ENCODE measurements at regions not wholly inside any gene's neighbourhood (a gene's known extent, or its start where the extent isn't known, plus 50 kb on each side); places are given as distances from the start of the nearest gene placed in this dataset.

DNA sequence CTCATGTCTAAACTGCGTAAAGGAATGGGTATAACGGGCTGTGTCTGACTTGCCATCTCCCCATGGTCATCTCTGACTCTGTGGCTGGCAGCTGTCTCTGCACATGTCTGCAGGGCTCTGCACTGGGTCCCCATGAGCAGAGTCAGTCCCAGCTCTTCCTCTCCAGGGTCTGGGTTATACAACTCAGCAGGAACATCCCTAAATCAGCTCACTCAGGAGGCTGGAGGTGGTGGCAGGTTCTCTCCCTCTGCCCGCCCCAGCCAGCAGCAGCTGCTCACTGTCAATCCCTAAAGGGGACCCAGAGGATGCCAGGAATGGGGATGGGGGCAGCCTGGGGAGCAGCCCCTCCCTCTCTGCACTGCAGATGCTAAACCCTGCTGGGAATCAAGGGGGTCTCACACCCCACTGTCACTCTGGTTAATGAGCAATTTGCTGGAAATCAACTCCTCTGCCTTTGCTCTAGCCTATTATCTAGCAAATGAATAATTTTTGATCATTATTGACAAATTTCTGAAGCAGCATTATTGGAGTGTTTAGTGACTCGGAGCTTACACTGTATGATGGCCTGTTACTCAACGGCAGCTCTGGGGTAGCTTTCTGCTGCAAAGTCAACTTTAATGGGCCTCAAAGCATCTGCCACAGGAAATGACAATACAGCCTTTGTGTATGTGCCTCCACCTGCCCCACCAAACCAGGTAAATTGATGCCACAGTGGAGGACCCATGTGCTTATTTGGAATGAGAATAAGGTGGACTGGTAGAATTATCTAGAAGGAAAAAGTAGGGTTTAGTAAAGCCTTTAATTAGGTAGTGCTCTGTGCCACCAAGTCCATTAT, 55.7 kb upstream of the SHANK2 start:
- 83 to 84% methylated on average over 5 of the region's 5 CpGs for WGBS, 2 donors
- TF ChIP-seq, protein P1, sequence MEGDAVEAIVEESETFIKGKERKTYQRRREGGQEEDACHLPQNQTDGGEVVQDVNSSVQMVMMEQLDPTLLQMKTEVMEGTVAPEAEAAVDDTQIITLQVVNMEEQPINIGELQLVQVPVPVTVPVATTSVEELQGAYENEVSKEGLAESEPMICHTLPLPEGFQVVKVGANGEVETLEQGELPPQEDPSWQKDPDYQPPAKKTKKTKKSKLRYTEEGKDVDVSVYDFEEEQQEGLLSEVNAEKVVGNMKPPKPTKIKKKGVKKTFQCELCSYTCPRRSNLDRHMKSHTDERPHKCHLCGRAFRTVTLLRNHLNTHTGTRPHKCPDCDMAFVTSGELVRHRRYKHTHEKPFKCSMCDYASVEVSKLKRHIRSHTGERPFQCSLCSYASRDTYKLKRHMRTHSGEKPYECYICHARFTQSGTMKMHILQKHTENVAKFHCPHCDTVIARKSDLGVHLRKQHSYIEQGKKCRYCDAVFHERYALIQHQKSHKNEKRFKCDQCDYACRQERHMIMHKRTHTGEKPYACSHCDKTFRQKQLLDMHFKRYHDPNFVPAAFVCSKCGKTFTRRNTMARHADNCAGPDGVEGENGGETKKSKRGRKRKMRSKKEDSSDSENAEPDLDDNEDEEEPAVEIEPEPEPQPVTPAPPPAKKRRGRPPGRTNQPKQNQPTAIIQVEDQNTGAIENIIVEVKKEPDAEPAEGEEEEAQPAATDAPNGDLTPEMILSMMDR (IDR thresholded peaks at IDR 0.05) = no peak
- TF ChIP-seq POLR2A (IDR thresholded peaks at IDR 0.05) = no peak

DNA sequence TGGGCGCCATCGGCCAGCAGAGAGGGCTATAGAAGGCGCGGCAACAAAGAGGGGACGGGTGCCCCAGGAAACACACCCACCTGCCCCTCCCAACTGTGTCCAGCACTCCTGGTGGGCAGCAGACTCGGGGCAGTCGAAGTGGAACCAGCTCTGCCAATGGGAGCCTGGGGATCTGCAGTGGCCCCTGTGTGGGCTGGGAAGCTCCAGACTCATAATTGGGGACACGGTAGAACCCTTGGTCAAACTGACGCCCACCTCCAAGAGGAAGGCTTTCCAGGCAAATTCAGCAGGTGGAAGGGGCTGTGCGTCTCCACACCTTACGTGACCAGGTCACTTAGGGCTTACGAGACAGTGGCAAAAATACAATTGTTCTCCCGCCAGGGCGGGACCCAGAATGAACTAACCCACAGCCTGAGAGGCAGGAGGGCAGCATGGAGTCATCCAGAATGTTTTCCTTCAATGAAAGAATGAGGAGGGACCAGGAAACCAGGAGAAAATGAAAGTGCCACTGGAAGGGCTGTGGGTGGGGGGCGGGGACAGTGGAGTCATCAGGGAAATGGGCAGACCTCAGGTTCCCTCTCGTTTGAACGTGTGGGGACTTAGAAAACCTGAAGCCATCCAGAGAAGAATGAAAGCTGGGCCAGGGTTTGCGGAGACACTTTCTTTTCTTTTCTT, 53.2 kb upstream of the SHANK2 start:
- DNase-seq = no peak
- no peaks in the 10 kb centered on the region for H3K9me3 ChIP-seq
- H3K4me1 ChIP-seq = no peaks in the 10 kb centered on the region
- no peaks in the 10 kb centered on the region for H3K36me3 ChIP-seq
- intact Hi-C loops (cut with DNase I) = no loop called here
- no peak for TF ChIP-seq POLR2A (IDR thresholded peaks at IDR 0.05)
- TF ChIP-seq, protein P1 (IDR thresholded peaks at IDR 0.05) = no peak
- no peaks in the 10 kb centered on the region for H3K27me3 ChIP-seq
- H3K27ac ChIP-seq = no peak overlapping the region
- 93 to 95% methylated on average over 16 to 18 of the region's 18 CpGs for WGBS, 2 donors
- H3K4me3 ChIP-seq (replicated peaks in 1 of 3) = no peak overlapping the region

More for the DNA sequence above, 55.7 kb upstream of the SHANK2 start:
- Histone ChIP-seq H3K36me3 (no peaks in the 10 kb centered on the region), H3K27ac (no peak overlapping the region), H3K9me3 (no peaks in the 10 kb centered on the region), H3K4me3 (replicated peaks in 1 of 3) (no peak overlapping the region), H3K4me1 (no peaks in the 10 kb centered on the region), H3K27me3 (no peaks in the 10 kb centered on the region)
- no peak for DNase-seq
- intact Hi-C loops (cut with DNase I) = no loop called here

DNA sequence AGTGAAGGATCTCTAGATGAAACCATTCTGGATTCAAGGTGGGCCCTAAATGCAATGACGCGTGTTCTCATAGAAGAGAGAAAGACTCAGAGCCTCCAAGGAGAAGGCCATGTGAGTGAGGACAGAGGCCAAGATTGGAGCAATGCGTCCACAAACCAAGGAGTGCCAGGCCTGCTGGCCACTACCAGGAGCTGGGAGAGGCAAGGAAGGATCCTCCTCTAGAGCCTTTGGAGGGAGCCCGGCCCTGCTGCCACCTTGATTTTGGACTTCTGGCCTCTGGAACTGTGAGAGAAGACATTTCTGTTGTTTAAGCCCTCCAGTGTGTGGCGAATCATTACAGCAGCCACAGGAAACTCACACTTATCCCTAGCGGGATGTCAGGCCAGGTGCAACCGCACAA, 52.7 kb upstream of the SHANK2 start:
- H3K4me3 ChIP-seq (replicated peaks in 1 of 3) = no peak overlapping the region
- 96 to 97% methylated on average over 5 to 7 of the region's 7 CpGs for WGBS, 2 donors
- TF ChIP-seq, protein P1 (IDR thresholded peaks at IDR 0.05) = no peak
- TF ChIP-seq POLR2A (IDR thresholded peaks at IDR 0.05) = no peak
- DNase-seq = no peak
- no peaks in the 10 kb centered on the region for H3K27me3 ChIP-seq
- H3K9me3 ChIP-seq = no peaks in the 10 kb centered on the region
- no peaks in the 10 kb centered on the region for H3K4me1 ChIP-seq
- no peak overlapping the region for H3K27ac ChIP-seq
- intact Hi-C loops (cut with DNase I) = no loop called here
- no peaks in the 10 kb centered on the region for H3K36me3 ChIP-seq

DNA sequence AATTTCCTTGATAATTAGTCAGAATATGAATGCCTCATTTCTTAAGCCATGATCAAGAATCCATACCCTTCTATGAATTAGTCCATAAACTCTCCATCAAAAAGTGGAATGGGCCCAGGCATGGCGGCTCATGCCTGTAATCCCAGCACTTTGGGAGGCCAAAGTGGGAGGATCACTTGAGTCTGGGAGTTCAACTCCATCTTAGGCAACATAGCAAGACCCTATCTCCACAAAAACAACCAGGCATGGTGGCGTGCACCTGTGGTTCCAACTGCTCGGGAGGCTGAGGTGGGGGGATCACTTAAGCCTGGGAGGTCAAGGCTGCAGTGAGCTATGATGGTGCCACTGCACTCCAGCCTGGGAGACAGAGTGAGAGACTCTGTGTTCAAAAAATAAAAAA, 52.1 kb upstream of the SHANK2 start:
- intact Hi-C loops (cut with DNase I) = no loop called here

More for the DNA sequence above, 52.1 kb upstream of the SHANK2 start:
- WGBS, 2 donors = 97 to 98% methylated on average over 3 of the region's 3 CpGs
- Histone ChIP-seq H3K27ac (no peak overlapping the region), H3K9me3 (no peaks in the 10 kb centered on the region), H3K27me3 (no peaks in the 10 kb centered on the region), H3K4me1 (peaks cover 0 to 3% of the 10 kb centered on the region in 2 donors), H3K36me3 (no peaks in the 10 kb centered on the region), H3K4me3 (replicated peaks in 1 of 3) (no peak overlapping the region)
- TF ChIP-seq POLR2A (IDR thresholded peaks at IDR 0.05) = no peak
- TF ChIP-seq, protein P1 (IDR thresholded peaks at IDR 0.05) = no peak
- no peak for DNase-seq
